ENCODE measurements at regions not wholly inside any gene's neighbourhood (a gene's known extent, or its start where the extent isn't known, plus 50 kb on each side); places are given as distances from the start of the nearest gene placed in this dataset.

GRCh38 chr6:81643156-81643555 is 109.3 kb downstream of the TENT5A start:
- ChIA-PET RAD21 (ENCODE audit: low non-redundant PET in 1 of 2, low total read pairs in 2 of 2, uncharacterized antibody in 2 of 2, unreplicated experiment in 2 of 2) (no interaction called here), POLR2A (no interaction called here), CTCF (no interaction called here)
- H3K4me1 ChIP-seq (ENCODE audit: control insufficient read depth in 1 of 2, insufficient read depth in 2 of 2, low read length in 2 of 2) = no peaks in the 10 kb centered on the region
- no peaks in the 10 kb centered on the region for H3K27me3 ChIP-seq (ENCODE audit: insufficient read depth, low read length)
- no peak for TF ChIP-seq POLR2AphosphoS5 (IDR thresholded peaks at IDR 0.05; ENCODE audit: low read depth, low read length)
- TF ChIP-seq SIN3A (IDR thresholded peaks at IDR 0.05; ENCODE audit: low read depth) = no peak
- TF ChIP-seq TCF7L2 (IDR thresholded peaks at IDR 0.05; ENCODE audit: borderline replicate concordance, extremely low read depth, insufficient read depth, insufficient read length) = no peak
- TF ChIP-seq CEBPB (IDR thresholded peaks at IDR 0.05; ENCODE audit: low read depth) = no peak
- TF ChIP-seq ZBTB33 (IDR thresholded peaks at IDR 0.05; ENCODE audit: extremely low read depth, insufficient replicate concordance, low read length) = no peak
- TF ChIP-seq CBX3 (IDR thresholded peaks at IDR 0.05; ENCODE audit: low read depth) = no peak
- no peak for TF ChIP-seq EZH2phosphoT487 (IDR thresholded peaks at IDR 0.05; ENCODE audit: borderline replicate concordance)
- no peak for TF ChIP-seq RAD21 (IDR thresholded peaks at IDR 0.05; ENCODE audit: low read depth)
- TF ChIP-seq YY1 (IDR thresholded peaks at IDR 0.05; ENCODE audit: extremely low read depth, insufficient replicate concordance, low read depth, low read length) = no peak
- TF ChIP-seq EZH2 (IDR thresholded peaks at IDR 0.05) = no peak
- TF ChIP-seq, protein P1, sequence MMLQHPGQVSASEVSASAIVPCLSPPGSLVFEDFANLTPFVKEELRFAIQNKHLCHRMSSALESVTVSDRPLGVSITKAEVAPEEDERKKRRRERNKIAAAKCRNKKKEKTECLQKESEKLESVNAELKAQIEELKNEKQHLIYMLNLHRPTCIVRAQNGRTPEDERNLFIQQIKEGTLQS (IDR thresholded peaks at IDR 0.05) = no peak
- TF ChIP-seq ZNF274 (IDR thresholded peaks at IDR 0.05; ENCODE audit: low read depth, low read length) = no peak
- no peak for TF ChIP-seq ZFX (IDR thresholded peaks at IDR 0.05)
- TF ChIP-seq, protein P2, sequence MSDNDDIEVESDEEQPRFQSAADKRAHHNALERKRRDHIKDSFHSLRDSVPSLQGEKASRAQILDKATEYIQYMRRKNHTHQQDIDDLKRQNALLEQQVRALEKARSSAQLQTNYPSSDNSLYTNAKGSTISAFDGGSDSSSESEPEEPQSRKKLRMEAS (IDR thresholded peaks at IDR 0.05) = no peak
- TF ChIP-seq EGR1 (IDR thresholded peaks at IDR 0.05; ENCODE audit: low read depth) = no peak
- TF ChIP-seq, protein P3, sequence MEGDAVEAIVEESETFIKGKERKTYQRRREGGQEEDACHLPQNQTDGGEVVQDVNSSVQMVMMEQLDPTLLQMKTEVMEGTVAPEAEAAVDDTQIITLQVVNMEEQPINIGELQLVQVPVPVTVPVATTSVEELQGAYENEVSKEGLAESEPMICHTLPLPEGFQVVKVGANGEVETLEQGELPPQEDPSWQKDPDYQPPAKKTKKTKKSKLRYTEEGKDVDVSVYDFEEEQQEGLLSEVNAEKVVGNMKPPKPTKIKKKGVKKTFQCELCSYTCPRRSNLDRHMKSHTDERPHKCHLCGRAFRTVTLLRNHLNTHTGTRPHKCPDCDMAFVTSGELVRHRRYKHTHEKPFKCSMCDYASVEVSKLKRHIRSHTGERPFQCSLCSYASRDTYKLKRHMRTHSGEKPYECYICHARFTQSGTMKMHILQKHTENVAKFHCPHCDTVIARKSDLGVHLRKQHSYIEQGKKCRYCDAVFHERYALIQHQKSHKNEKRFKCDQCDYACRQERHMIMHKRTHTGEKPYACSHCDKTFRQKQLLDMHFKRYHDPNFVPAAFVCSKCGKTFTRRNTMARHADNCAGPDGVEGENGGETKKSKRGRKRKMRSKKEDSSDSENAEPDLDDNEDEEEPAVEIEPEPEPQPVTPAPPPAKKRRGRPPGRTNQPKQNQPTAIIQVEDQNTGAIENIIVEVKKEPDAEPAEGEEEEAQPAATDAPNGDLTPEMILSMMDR (IDR thresholded peaks at IDR 0.05 in 2 of 3, conservative IDR thresholded peaks at IDR 0.05 in 1 of 3; ENCODE audit: borderline replicate concordance in 1 of 3, insufficient read depth in 1 of 3, low read depth in 2 of 3, low read length in 2 of 3) = no peak
- TF ChIP-seq, protein P4, sequence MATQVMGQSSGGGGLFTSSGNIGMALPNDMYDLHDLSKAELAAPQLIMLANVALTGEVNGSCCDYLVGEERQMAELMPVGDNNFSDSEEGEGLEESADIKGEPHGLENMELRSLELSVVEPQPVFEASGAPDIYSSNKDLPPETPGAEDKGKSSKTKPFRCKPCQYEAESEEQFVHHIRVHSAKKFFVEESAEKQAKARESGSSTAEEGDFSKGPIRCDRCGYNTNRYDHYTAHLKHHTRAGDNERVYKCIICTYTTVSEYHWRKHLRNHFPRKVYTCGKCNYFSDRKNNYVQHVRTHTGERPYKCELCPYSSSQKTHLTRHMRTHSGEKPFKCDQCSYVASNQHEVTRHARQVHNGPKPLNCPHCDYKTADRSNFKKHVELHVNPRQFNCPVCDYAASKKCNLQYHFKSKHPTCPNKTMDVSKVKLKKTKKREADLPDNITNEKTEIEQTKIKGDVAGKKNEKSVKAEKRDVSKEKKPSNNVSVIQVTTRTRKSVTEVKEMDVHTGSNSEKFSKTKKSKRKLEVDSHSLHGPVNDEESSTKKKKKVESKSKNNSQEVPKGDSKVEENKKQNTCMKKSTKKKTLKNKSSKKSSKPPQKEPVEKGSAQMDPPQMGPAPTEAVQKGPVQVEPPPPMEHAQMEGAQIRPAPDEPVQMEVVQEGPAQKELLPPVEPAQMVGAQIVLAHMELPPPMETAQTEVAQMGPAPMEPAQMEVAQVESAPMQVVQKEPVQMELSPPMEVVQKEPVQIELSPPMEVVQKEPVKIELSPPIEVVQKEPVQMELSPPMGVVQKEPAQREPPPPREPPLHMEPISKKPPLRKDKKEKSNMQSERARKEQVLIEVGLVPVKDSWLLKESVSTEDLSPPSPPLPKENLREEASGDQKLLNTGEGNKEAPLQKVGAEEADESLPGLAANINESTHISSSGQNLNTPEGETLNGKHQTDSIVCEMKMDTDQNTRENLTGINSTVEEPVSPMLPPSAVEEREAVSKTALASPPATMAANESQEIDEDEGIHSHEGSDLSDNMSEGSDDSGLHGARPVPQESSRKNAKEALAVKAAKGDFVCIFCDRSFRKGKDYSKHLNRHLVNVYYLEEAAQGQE (IDR thresholded peaks at IDR 0.05; ENCODE audit: low read depth) = no peak
- ATAC-seq (no peak), DNase-seq (ENCODE audit: low read depth, low spot score) (no peak)
- H3K9ac ChIP-seq (ENCODE audit: low read length) = no peak overlapping the region
- no peaks in the 10 kb centered on the region for H3K79me2 ChIP-seq (ENCODE audit: insufficient read depth, low read length)
- H3K9me3 ChIP-seq (ENCODE audit: control insufficient read depth in 1 of 2, insufficient read depth in 1 of 2, low read depth in 1 of 2, low read length in 2 of 2) = no peaks in the 10 kb centered on the region
- H3K4me2 ChIP-seq (ENCODE audit: low read length) = no peak overlapping the region
- intact Hi-C loops (cut with micrococcal nuclease) = no loop called here
- H3K4me3 ChIP-seq (replicated peaks in 1 of 2; ENCODE audit: low read depth in 1 of 2, low read length in 2 of 2) = no peak overlapping the region
- H4K20me1 ChIP-seq (ENCODE audit: insufficient read depth) = no peaks in the 10 kb centered on the region
- H2AFZ ChIP-seq (ENCODE audit: low read depth, low read length, poor library complexity, severe bottlenecking) = no peak overlapping the region
- BruUV-seq (replicated peaks) = no TSS peak
- no peaks in the 10 kb centered on the region for H3K9me2 ChIP-seq (ENCODE audit: insufficient read depth)
- H3K27ac ChIP-seq (ENCODE audit: low read depth, low read length) = no peak overlapping the region
- no peaks in the 10 kb centered on the region for H3K36me3 ChIP-seq (ENCODE audit: control insufficient read depth in 1 of 2, insufficient read depth in 2 of 2, low read length in 2 of 2)
